ENCODE measurements at regions not wholly inside any gene's neighbourhood (a gene's known extent, or its start where the extent isn't known, plus 50 kb on each side); places are given as distances from the start of the nearest gene placed in this dataset.

DNA sequence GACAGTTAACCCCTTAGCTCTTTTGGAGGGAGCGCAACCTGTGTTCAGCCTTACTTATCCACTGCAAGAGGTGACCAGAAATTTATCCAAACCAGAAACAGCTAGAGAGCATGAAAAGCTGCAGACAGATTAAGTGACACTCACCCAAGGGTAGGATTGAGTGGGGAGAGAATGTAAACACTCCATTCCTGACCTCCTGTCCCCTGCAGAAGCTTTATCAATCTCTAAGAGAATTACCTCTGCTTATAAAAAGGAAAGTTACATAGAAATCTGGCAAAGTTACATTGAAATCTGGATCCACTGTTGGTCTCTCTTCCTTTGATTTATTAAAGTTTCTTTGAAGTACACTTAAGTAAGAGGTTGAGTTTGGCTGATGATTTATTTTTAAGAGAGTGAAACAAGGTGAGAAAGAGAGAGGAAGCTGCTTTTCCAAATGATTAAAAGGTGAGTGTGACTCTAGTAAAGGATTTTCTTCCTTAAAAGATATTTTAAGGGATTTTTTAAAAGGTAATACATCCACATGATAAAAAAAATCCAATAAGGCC, 112.3 kb downstream of the ANAPC4 start:
- H3K4me3 ChIP-seq (ENCODE audit: control insufficient read depth, low read depth, low read length), result no peak overlapping the region
- no peak for DNase-seq (ENCODE audit: low read depth)
- TF ChIP-seq, protein P1, sequence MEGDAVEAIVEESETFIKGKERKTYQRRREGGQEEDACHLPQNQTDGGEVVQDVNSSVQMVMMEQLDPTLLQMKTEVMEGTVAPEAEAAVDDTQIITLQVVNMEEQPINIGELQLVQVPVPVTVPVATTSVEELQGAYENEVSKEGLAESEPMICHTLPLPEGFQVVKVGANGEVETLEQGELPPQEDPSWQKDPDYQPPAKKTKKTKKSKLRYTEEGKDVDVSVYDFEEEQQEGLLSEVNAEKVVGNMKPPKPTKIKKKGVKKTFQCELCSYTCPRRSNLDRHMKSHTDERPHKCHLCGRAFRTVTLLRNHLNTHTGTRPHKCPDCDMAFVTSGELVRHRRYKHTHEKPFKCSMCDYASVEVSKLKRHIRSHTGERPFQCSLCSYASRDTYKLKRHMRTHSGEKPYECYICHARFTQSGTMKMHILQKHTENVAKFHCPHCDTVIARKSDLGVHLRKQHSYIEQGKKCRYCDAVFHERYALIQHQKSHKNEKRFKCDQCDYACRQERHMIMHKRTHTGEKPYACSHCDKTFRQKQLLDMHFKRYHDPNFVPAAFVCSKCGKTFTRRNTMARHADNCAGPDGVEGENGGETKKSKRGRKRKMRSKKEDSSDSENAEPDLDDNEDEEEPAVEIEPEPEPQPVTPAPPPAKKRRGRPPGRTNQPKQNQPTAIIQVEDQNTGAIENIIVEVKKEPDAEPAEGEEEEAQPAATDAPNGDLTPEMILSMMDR (IDR thresholded peaks at IDR 0.05; ENCODE audit: control insufficient read depth, insufficient read depth, low read depth, low read length, missing control alignments), result no peak

DNA sequence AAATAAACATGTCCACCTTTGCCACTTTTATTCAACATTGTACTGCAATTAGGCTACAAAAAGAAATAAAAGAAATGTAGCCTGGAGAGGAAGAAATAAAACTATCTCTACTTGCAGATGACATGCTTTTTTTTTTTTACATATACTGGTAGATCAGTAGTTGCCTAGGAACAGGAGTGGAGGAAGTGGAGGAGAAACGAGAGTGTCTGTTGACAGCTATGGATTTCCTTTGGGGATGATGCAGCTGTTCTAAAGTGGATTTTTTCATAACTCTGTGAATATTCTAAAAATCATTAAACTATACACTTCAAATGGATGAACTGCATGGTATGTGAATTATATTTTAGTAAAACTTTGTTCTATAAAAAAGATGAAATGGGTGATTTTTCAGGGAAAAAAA, 116.4 kb downstream of the ANAPC4 start:
- TF ChIP-seq, protein P1 (IDR thresholded peaks at IDR 0.05; ENCODE audit: control insufficient read depth, insufficient read depth, low read depth, low read length, missing control alignments), result no peak
- no peak overlapping the region for H3K4me3 ChIP-seq (ENCODE audit: control insufficient read depth, low read depth, low read length)
- DNase-seq (ENCODE audit: low read depth), result no peak

DNA sequence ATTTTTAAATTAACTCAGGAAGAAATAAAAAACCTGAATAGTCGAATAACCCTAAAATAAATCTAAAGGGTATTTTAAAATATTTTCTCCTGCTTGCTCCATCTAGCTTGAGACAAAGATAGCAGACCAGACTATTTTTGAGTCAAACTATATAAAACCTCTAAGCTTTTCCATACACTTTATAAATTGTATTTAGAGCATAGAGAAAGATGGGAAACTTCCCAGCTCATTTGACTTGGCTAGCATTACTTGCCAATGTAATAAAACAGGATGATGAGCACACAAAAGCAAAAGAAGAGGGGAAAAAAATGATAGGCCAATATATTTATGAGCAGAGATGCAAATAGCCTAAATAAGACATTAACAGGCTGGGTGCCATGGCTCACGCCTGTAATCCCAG, 117.1 kb downstream of the ANAPC4 start:
- TF ChIP-seq, protein P1 (IDR thresholded peaks at IDR 0.05; ENCODE audit: control insufficient read depth, insufficient read depth, low read depth, low read length, missing control alignments), result no peak
- DNase-seq (ENCODE audit: low read depth), result no peak
- no peak overlapping the region for H3K4me3 ChIP-seq (ENCODE audit: control insufficient read depth, low read depth, low read length)

DNA sequence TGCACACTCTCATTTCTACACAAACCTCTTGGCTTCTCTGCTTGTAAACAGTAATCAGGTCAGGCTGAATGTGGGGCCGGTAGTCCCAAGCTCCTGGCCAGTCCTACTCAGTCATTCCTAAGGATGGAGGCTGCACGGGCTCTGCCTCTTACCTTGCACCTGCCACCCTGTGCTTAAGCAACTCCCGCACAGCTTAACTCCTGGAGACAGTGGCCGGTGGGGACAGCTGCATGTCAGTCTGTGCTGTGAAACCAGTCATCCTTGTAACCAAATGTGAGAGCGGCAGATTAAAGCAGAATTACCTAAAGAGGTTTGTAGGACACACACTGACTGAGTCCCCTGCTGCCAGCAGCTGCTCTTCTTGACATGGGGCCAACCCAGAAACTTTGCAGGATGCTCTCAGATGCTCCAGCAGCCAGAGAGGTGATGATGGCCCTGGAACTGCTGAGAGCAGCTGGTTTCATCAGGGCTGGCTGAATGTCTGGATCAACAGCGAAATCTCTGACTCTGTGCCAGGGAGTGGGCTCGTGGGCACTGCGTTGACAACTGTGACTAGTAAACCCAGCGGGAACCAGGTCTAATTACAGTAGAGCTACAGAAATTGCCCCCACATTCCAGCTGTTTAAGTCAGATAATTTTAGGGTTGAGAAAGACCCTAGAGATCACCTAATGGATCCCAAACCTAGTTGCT, 123.7 kb downstream of the ANAPC4 start:
- H3K4me3 ChIP-seq (ENCODE audit: control insufficient read depth, low read depth, low read length), result no peak overlapping the region
- DNase-seq (ENCODE audit: low read depth), result no peak
- TF ChIP-seq, protein P1 (IDR thresholded peaks at IDR 0.05; ENCODE audit: control insufficient read depth, insufficient read depth, low read depth, low read length, missing control alignments), result no peak

DNA sequence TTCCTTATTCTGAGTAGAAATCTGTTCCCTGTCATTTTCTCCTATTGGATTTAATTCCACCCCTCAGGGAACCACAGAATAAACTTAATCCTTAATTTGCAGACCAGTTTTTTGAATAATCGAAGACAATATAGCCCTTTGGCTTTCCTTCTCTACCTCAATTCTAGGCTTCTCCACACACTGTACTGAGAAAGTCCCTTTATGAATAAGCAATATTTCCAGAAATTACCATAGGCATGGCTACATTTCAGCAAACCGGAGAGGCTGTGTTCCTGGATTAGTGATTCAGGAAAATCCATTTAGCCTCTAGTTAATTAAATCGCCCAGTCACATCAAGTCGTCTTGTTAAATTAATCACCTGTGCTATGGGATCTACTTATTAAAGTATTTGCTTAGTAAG, 125.1 kb downstream of the ANAPC4 start:
- no peak overlapping the region for H3K4me3 ChIP-seq (ENCODE audit: control insufficient read depth, low read depth, low read length)
- TF ChIP-seq, protein P1 (IDR thresholded peaks at IDR 0.05; ENCODE audit: control insufficient read depth, insufficient read depth, low read depth, low read length, missing control alignments), result no peak
- DNase-seq (ENCODE audit: low read depth), result no peak

DNA sequence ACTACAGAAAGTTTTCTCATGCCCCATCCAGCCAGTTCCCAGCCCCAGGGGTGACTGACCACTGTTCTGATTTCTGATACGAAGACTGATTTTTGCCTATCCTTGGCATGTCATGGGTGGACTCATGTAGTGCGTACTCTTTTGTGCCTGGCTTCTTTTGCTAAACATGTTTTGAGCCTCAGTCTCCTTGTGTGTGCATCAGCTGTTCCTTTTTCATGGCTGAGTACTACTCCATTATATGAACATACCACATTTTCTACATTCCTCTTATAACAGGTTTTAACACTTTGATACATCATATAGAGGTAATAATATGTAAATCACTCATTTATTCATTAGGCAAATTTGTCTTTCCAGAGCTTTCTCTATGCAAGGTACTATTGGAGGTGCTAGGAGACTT, 126.7 kb downstream of the ANAPC4 start:
- DNase-seq (ENCODE audit: low read depth), result no peak
- H3K4me3 ChIP-seq (ENCODE audit: control insufficient read depth, low read depth, low read length), result no peak overlapping the region
- TF ChIP-seq, protein P1 (IDR thresholded peaks at IDR 0.05; ENCODE audit: control insufficient read depth, insufficient read depth, low read depth, low read length, missing control alignments), result no peak

Data from AG09309 (cell line).